Prostate gland (tissue), 2 donors: ENCODE measurements at regions not wholly inside any gene's neighbourhood (a gene's known extent, or its start where the extent isn't known, plus 50 kb on each side); places are given as distances from the start of the nearest gene placed in this dataset.

Experiments
- DNase-seq: peaks from one replicate; pipeline ENCODE4 v3.0.0-alpha.2; 2019; ENCODE audit warnings: low spot score
- H3K27ac ChIP-seq, 2 donors: fragments of 200-600 bp; sonication (generic); 2 replicates each; pipeline ENCODE4 v1.5.1; 2017 to 2019
- H3K27me3 ChIP-seq: fragments of 200-600 bp; sonication (generic); replicated peaks from 2 replicates; pipeline ENCODE4 v1.5.1; 2019; ENCODE audit not compliant: insufficient read depth
- H3K36me3 ChIP-seq, 2 donors: fragments of 200-600 bp; sonication (generic); 1 replicate in 1 of 2; 2 replicates in 1 of 2; pipeline versions ENCODE4 v1.5.1 to v1.8.1; 2017 to 2019
- H3K4me1 ChIP-seq: fragments of 200-600 bp; sonication (generic); replicated peaks from 2 replicates; pipeline ENCODE4 v1.5.1; 2019
- H3K4me3 ChIP-seq, 2 donors: fragments of 200-600 bp; sonication (generic); 2 replicates each; pipeline ENCODE4 v1.5.1; 2017 to 2019
- H3K9me3 ChIP-seq: fragments of 200-600 bp; sonication (generic); 2 replicates; pipeline ENCODE4 v1.5.1; 2017
- POLR2A ChIP-seq: fragments of 450-650 bp; IDR thresholded peaks from one replicate; pipeline ENCODE4 v1.6.1; 2016; ENCODE audit warnings: antibody characterized with exemption, mild to moderate bottlenecking
- POLR2AphosphoS5 ChIP-seq: sonication (generic); formaldehyde crosslinking; IDR thresholded peaks from one replicate; pipeline ENCODE4 v1.6.1; 2017; ENCODE audit warnings: antibody characterized with exemption
- WGBS: methylation state at CpG from one replicate; pipeline ENCODE4 v1.1.5; 2018; 5-methylcytosine and 5-hydroxymethylcytosine counted together
- intact Hi-C: fragments of 100-400 bp; cut with DNase I; formaldehyde crosslinking; loops from one replicate; pipeline ENCODE4 v1.14.2; 2022
- TF ChIP-seq, protein P1 (sequence below), 4 experiments: fragments of 200-600 bp in 2 of 4; fragments of 450-650 bp in 2 of 4; sonication (generic) in 2 of 4; IDR thresholded peaks; 1 replicate in 3 of 4; 2 replicates in 1 of 4; pipeline ENCODE4 v1.5.1; 2016 to 2019; ENCODE audit warnings: antibody characterized with exemption in 4 of 4, mild to moderate bottlenecking in 2 of 4, moderate library complexity in 2 of 4

DNA sequence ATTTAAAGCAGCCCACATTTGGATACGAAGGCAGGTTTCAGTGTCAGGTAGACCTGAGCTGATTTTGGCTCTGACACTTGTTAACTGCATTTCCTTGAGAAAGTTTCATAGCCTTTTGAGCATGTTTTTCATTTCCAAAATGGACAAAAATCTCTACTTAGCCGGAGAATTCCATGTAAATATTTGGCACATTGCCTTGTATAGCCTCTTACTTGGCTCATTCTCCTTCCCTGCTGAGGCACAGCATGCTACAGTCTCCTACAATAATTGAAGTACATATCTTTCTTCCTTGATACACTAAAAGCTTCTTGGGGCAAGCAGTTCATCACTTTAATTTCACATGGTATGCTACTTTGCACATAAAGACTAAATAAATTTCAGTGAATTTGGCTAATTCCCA is 772.2 kb upstream of the CHAC2 start:
- Histone ChIP-seq H3K9me3 (no peaks in the 10 kb centered on the region), H3K4me1 (no peaks in the 10 kb centered on the region), H3K36me3 (no peaks in the 10 kb centered on the region), H3K27ac (no peak overlapping the region), H3K27me3 (no peaks in the 10 kb centered on the region), H3K4me3 (no peak overlapping the region)
- WGBS, result 70% methylated on average over 2 of the region's 2 CpGs
- intact Hi-C loops, result no loop called here
- DNase-seq, result no peak
- TF ChIP-seq POLR2AphosphoS5 (no peak), POLR2A (no peak)
- TF ChIP-seq, protein P1, sequence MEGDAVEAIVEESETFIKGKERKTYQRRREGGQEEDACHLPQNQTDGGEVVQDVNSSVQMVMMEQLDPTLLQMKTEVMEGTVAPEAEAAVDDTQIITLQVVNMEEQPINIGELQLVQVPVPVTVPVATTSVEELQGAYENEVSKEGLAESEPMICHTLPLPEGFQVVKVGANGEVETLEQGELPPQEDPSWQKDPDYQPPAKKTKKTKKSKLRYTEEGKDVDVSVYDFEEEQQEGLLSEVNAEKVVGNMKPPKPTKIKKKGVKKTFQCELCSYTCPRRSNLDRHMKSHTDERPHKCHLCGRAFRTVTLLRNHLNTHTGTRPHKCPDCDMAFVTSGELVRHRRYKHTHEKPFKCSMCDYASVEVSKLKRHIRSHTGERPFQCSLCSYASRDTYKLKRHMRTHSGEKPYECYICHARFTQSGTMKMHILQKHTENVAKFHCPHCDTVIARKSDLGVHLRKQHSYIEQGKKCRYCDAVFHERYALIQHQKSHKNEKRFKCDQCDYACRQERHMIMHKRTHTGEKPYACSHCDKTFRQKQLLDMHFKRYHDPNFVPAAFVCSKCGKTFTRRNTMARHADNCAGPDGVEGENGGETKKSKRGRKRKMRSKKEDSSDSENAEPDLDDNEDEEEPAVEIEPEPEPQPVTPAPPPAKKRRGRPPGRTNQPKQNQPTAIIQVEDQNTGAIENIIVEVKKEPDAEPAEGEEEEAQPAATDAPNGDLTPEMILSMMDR (IDR thresholded peaks at IDR 0.05), result no peak

DNA sequence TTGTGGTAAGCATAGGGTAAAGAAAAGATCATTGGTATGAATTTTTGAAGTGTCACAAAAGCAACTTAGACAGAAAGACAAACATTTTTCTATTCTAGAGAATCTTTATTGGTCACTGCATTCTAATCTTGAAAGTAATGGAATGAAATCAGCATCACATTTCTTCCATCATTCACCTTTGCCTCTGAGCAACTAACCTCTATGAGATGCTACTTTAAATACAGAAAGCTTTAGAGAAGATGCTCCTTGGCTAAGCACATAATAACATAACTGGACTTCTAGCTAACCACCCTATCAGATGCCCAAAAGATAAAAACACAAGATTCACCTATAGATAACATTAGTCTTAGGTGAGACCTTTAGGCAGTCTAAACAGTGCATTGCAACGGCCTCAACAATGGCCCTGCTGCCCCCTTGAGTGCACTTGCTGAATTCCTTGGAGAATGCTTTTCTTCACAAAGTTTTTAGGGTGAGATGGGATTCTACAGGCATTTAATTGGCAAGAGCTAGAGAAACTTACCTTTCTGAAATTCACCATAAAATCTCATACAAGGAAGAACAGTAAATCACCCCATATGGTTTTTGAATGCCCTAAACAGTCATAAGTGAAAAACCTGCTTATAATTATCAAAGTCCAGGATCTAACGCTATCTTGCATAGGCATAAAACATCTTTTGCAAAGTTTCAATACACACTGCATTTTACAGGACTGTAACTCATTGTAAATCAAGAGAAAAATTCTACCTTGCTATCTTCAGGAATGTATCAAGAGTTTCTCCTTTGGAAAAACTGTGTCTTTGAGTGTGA is 791.3 kb upstream of the CHAC2 start:
- TF ChIP-seq POLR2AphosphoS5 (no peak), POLR2A (no peak)
- TF ChIP-seq, protein P1 (IDR thresholded peaks at IDR 0.05), result peak in 1 of 4 experiments; percentile 47
- intact Hi-C loops, result no loop called here
- H3K27ac ChIP-seq, result no peak overlapping the region
- no peak for DNase-seq
- no peaks in the 10 kb centered on the region for H3K9me3 ChIP-seq
- H3K36me3 ChIP-seq, result no peaks in the 10 kb centered on the region
- 42% methylated on average over 2 of the region's 2 CpGs for WGBS
- H3K4me3 ChIP-seq, result no peak overlapping the region
- H3K27me3 ChIP-seq, result no peaks in the 10 kb centered on the region
- H3K4me1 ChIP-seq, result no peaks in the 10 kb centered on the region

DNA sequence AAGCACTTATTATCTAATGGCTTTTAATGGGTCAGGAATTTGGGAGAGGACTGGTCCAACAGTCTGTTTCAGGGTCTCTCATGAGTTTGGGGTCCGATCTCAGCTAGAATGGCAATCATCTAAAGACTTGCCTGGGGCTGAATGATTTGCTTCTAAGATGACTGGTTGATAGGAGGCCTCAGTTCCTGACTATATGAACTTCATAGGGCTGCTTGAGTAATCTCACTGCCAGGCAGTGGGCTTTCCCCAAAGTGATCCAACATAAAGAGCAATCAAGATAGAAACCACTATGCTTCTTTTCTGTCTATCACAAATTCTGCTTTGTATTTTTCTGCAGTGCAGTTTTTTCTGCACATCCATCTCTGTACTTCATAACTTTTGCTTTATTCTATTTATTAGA is 793.5 kb upstream of the CHAC2 start:
- H3K4me1 ChIP-seq, result no peaks in the 10 kb centered on the region
- intact Hi-C loops, result no loop called here
- DNase-seq, result no peak
- 93% methylated on average over 1 of the region's 1 CpG for WGBS
- TF ChIP-seq POLR2AphosphoS5 (no peak), POLR2A (no peak)
- TF ChIP-seq, protein P1 (IDR thresholded peaks at IDR 0.05), result no peak
- H3K27ac ChIP-seq, result no peak overlapping the region
- no peak overlapping the region for H3K4me3 ChIP-seq
- no peaks in the 10 kb centered on the region for H3K27me3 ChIP-seq
- no peaks in the 10 kb centered on the region for H3K9me3 ChIP-seq
- no peaks in the 10 kb centered on the region for H3K36me3 ChIP-seq

DNA sequence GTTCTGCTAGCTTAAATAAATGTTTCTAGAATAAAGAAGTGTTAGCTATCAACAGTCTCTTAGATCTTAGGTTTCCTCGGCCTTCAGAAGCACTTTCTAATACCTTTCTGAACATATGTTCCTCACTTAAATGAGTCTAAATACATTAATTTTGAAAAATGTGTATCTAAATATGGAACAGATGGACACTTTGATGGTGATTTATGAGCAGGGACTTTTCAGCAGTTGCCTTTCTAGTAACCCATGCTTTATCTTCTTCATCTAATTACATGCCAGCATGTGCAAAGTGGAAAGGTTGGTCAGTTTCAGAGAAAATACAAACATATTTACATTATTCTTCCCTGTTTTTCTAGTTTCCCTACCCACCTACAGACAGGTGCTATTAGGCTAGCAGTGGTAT is 797.0 kb upstream of the CHAC2 start:
- Histone ChIP-seq H3K4me1 (no peaks in the 10 kb centered on the region), H3K27ac (no peak overlapping the region), H3K27me3 (no peaks in the 10 kb centered on the region), H3K9me3 (no peaks in the 10 kb centered on the region), H3K4me3 (no peak overlapping the region), H3K36me3 (no peaks in the 10 kb centered on the region)
- TF ChIP-seq POLR2AphosphoS5 (no peak), POLR2A (no peak)
- TF ChIP-seq, protein P1 (IDR thresholded peaks at IDR 0.05), result no peak
- 36% methylated on average over 1 of the region's 1 CpG for WGBS
- no peak for DNase-seq
- intact Hi-C loops, result no loop called here

DNA sequence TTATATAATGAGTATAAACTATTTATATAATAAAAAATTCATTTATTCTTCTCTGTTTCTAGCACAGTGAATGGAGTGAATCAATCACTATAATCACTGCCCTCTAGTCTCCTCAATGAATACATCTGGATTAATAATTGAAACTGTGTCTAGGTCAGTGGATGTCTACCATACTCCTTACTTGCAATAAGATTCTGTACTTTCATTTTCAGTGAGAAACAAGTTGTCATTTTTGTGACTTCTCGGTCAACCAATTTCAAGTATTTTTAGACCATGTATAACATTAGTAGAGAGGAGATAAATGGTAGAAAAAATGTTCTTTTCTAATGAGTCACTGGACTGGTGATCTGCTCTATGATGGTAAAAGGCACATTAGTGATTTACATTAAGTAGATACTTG is 799.6 kb upstream of the CHAC2 start:
- H3K27me3 ChIP-seq, result no peaks in the 10 kb centered on the region
- H3K9me3 ChIP-seq, result no peaks in the 10 kb centered on the region
- DNase-seq, result no peak
- H3K36me3 ChIP-seq, result no peaks in the 10 kb centered on the region
- intact Hi-C loops, result no loop called here
- H3K4me1 ChIP-seq, result no peaks in the 10 kb centered on the region
- no peak overlapping the region for H3K27ac ChIP-seq
- TF ChIP-seq POLR2AphosphoS5 (no peak), POLR2A (no peak)
- TF ChIP-seq, protein P1 (IDR thresholded peaks at IDR 0.05), result no peak
- WGBS, result 94% methylated on average over 1 of the region's 1 CpG
- H3K4me3 ChIP-seq, result no peak overlapping the region
